B cell (primary cell): ENCODE measurements at regions not wholly inside any gene's neighbourhood (a gene's known extent, or its start where the extent isn't known, plus 50 kb on each side); places are given as distances from the start of the nearest gene placed in this dataset.

Experiments
- ATAC-seq: fragments of 200-7000 bp; cut with Tn5 transposase; one replicate; pipeline ENCODE4 v1.10.0; 2021; ENCODE audit warnings: low read depth, mild to moderate bottlenecking, moderate number of reproducible peaks, moderate library complexity
- CTCF ChIA-PET: fragments of 350-600 bp; sonication (Branson Sonifier 250); formaldehyde crosslinking; loops from one replicate; lab custom pipeline; 2021; ENCODE audit warnings: antibody characterized with exemption, inconsistent platforms; lab: Charles Lee
- POLR2A ChIA-PET: fragments of 350-600 bp; sonication (Branson Sonifier 250); formaldehyde crosslinking; loops from one replicate; lab custom pipeline; 2021; ENCODE audit warnings: antibody characterized with exemption; lab: Charles Lee
- DNase-seq: peaks from one replicate; pipeline ENCODE4 v3.0.0; 2013
- H2AFZ ChIP-seq: 2 replicates; pipeline ENCODE4 v1.6.1; 2012; ENCODE audit warnings: mild to moderate bottlenecking, low read depth, low read length; ENCODE audit not compliant: insufficient read depth, poor library complexity, severe bottlenecking
- H3K27ac ChIP-seq, 2 donors: 1 replicate in 1 of 2; 2 replicates in 1 of 2; pipeline ENCODE4 v1.5.1; 2012 to 2013; ENCODE audit warnings: low read length in 2 of 2, mild to moderate bottlenecking in 2 of 2, moderate library complexity in 1 of 2
- H3K27me3 ChIP-seq, 4 experiments: fragments of 200-600 bp in 1 of 4; sonication (generic) in 1 of 4; replicated peaks in 1 of 4; 1 replicate in 2 of 4; 2 replicates in 2 of 4; pipeline versions ENCODE4 v1.6.1 to v1.7.0; 2013 to 2016; ENCODE audit warnings: low read length in 3 of 4, mild to moderate bottlenecking in 2 of 4, mixed read lengths in 1 of 4, moderate library complexity in 1 of 4; ENCODE audit not compliant: insufficient read depth in 4 of 4, control insufficient read depth in 3 of 4; ENCODE audit errors: control extremely low read depth in 1 of 4
- H3K36me3 ChIP-seq, 2 experiments: replicated peaks in 1 of 2; 1 replicate in 1 of 2; 2 replicates in 1 of 2; pipeline versions ENCODE4 v1.6.1 to v1.7.1; 2013; ENCODE audit warnings: low read length in 1 of 2; ENCODE audit not compliant: insufficient read depth in 2 of 2, control insufficient read depth in 1 of 2; ENCODE audit errors: control extremely low read depth in 1 of 2, extremely low read depth in 1 of 2
- H3K4me1 ChIP-seq, 2 donors: fragments of 200-600 bp in 1 of 2; sonication (generic) in 1 of 2; 1 replicate in 1 of 2; 2 replicates in 1 of 2; pipeline versions ENCODE4 v1.5.1 to v1.6.1; 2013 to 2017; ENCODE audit warnings: low read length in 2 of 2; ENCODE audit not compliant: control insufficient read depth in 2 of 2, insufficient read depth in 2 of 2
- H3K4me2 ChIP-seq: replicated peaks from 2 replicates; pipeline ENCODE3; 2012; ENCODE audit warnings: mild to moderate bottlenecking, low read depth, low read length; ENCODE audit not compliant: poor library complexity, severe bottlenecking
- H3K4me3 ChIP-seq, 5 experiments: fragments of 200-600 bp in 1 of 5; sonication (generic) in 1 of 5; 1 replicate in 3 of 5; 2 replicates in 2 of 5; pipeline versions ENCODE4 v1.5.1 to v1.7.0; 2011 to 2016; ENCODE audit warnings: low read length in 4 of 5, mild to moderate bottlenecking in 4 of 5, low read depth in 2 of 5, control low read depth in 1 of 5, moderate library complexity in 1 of 5; ENCODE audit not compliant: insufficient read depth in 1 of 5; ENCODE audit errors: control extremely low read depth in 1 of 5, extremely low read depth in 1 of 5
- H3K79me2 ChIP-seq: fragments of 200-600 bp; sonication (generic); one replicate; pipeline ENCODE4 v1.6.0; 2016; ENCODE audit warnings: low read length; ENCODE audit not compliant: control insufficient read depth, insufficient read depth
- H3K9ac ChIP-seq: fragments of 200-600 bp; sonication (generic); 2 replicates; pipeline ENCODE4 v1.6.1; 2017; ENCODE audit warnings: mild to moderate bottlenecking, low read length, moderate library complexity
- H3K9me3 ChIP-seq, 3 donors: one replicate each; pipeline versions ENCODE4 v1.6.1 to v1.7.1; 2013; ENCODE audit warnings: low read length in 2 of 3; ENCODE audit not compliant: control insufficient read depth in 2 of 3, insufficient read depth in 1 of 3; ENCODE audit errors: control extremely low read depth in 1 of 3
- H4K20me1 ChIP-seq: 2 replicates; pipeline ENCODE4 v1.6.0; 2012; ENCODE audit warnings: mild to moderate bottlenecking, low read length; ENCODE audit not compliant: insufficient read depth, control insufficient read depth, poor library complexity, severe bottlenecking
- H3K27ac Mint-ChIP-seq: one replicate; pipeline ENCODE4 v1.8.0; 2021; ENCODE audit warnings: mixed read lengths
- H3K27me3 Mint-ChIP-seq: one replicate; pipeline ENCODE4 v1.8.0; 2021; ENCODE audit warnings: mixed read lengths
- H3K4me1 Mint-ChIP-seq: one replicate; pipeline ENCODE4 v1.8.0; 2021; ENCODE audit warnings: mixed read lengths
- H3K4me3 Mint-ChIP-seq: one replicate; pipeline ENCODE4 v1.8.0; 2021; ENCODE audit warnings: mixed read lengths
- H3K9me3 Mint-ChIP-seq: one replicate; pipeline ENCODE4 v1.8.0; 2022; ENCODE audit warnings: mixed read lengths; ENCODE audit not compliant: insufficient read depth
- CTCF ChIP-seq: fragments of 200-600 bp; IDR thresholded peaks from one replicate; pipeline ENCODE4 v1.8.0; 2022; ENCODE audit warnings: antibody characterized with exemption, mild to moderate bottlenecking
- EZH2 ChIP-seq: IDR thresholded peaks from 2 replicates; pipeline ENCODE4 v1.6.1; 2012; ENCODE audit warnings: borderline replicate concordance, low read depth, mild to moderate bottlenecking, moderate library complexity, low read length; ENCODE audit not compliant: insufficient read depth, poor library complexity, severe bottlenecking
- WGBS: methylation state at CpG from one replicate; pipeline ENCODE4 v1.1.5; 2013; ENCODE audit warnings: missing lambda C conversion rate; ENCODE audit not compliant: insufficient coverage; 5-methylcytosine and 5-hydroxymethylcytosine counted together
- intact Hi-C: fragments of 100-400 bp; cut with micrococcal nuclease; formaldehyde crosslinking; loops from one replicate; pipeline ENCODE4 v1.10.0; 2022

- ATAC-seq (no peak), DNase-seq (no peak)
- no peak overlapping the region for H3K27ac Mint-ChIP-seq
- Histone ChIP-seq H3K36me3 (no peaks in the 10 kb centered on the region), H3K27me3 (peaks cover 0 to 5% (median 4%) of the 10 kb centered on the region in 4 experiments), H3K9ac (no peak overlapping the region), H3K4me1 (no peaks in the 10 kb centered on the region), H3K79me2 (no peaks in the 10 kb centered on the region), H3K4me3 (no peak overlapping the region), H2AFZ (no peak overlapping the region), H3K9me3 (peaks cover 1 to 6% (median 6%) of the 10 kb centered on the region in 3 donors), H3K4me2 (no peak overlapping the region), H3K27ac (no peak overlapping the region), H4K20me1 (no peaks in the 10 kb centered on the region)
- intact Hi-C loops = no loop called here
- WGBS = 72% methylated on average over 3 of the region's 5 CpGs
- POLR2A ChIA-PET = no interaction called here
- no peak for TF ChIP-seq CTCF
- no peak for TF ChIP-seq EZH2
- H3K27me3 Mint-ChIP-seq = peaks cover 51% of the 10 kb centered on the region
- no peaks in the 10 kb centered on the region for H3K4me1 Mint-ChIP-seq
- no peak overlapping the region for H3K4me3 Mint-ChIP-seq
- peaks cover 4% of the 10 kb centered on the region for H3K9me3 Mint-ChIP-seq
- CTCF ChIA-PET = interaction anchor here (1.2 kb wide), 1 partner anchor 14 kb away, joined by 3 read pairs; no protein-coding TSS in a partner anchor
Observed at GRCh38 chr21:35982717-35983116, 77.6 kb downstream of the SETD4 start.

GRCh38 chr21:35981514-35982070, 78.7 kb downstream of the SETD4 start:
- no peak for TF ChIP-seq CTCF
- TF ChIP-seq EZH2 = no peak
- Mint-ChIP-seq H3K4me1 (peaks cover 3% of the 10 kb centered on the region), H3K9me3 (peaks cover 4% of the 10 kb centered on the region), H3K4me3 (no peak overlapping the region), H3K27me3 (peaks cover 57% of the 10 kb centered on the region), H3K27ac (no peak overlapping the region)
- H2AFZ ChIP-seq = no peak overlapping the region
- H3K36me3 ChIP-seq = no peaks in the 10 kb centered on the region
- CTCF ChIA-PET = no interaction called here
- 57% methylated on average over 3 of the region's 11 CpGs for WGBS
- no peaks in the 10 kb centered on the region for H4K20me1 ChIP-seq
- H3K4me1 ChIP-seq = peaks cover 0 to 3% of the 10 kb centered on the region in 2 donors
- H3K4me2 ChIP-seq = no peak overlapping the region
- H3K79me2 ChIP-seq = no peaks in the 10 kb centered on the region
- H3K9ac ChIP-seq = no peak overlapping the region
- H3K27me3 ChIP-seq = peaks cover 0 to 7% (median 5%) of the 10 kb centered on the region in 4 experiments
- no peak for DNase-seq
- intact Hi-C loops = no loop called here
- no peak overlapping the region for H3K27ac ChIP-seq
- H3K9me3 ChIP-seq = peaks cover 1 to 6% (median 6%) of the 10 kb centered on the region in 3 donors
- no peak overlapping the region for H3K4me3 ChIP-seq
- ATAC-seq = no peak
- POLR2A ChIA-PET = no interaction called here
